NCI-H526 treated with DMSO at 0.1 percent for 48 hours (cell line): ENCODE measurements at regions not wholly inside any gene's neighbourhood (a gene's known extent, or its start where the extent isn't known, plus 50 kb on each side); places are given as distances from the start of the nearest gene placed in this dataset.

Experiments used
- DNase-seq: peaks from one replicate; lab custom pipeline; 2025; lab: John Stamatoyannopoulos, UW

- no peak for DNase-seq
Observed at GRCh38 chr3:8357859-8358258, 143.8 kb upstream of the LMCD1 start.

GRCh38 chr3:8359133-8359532 is 142.5 kb upstream of the LMCD1 start:
- DNase-seq, result no peak

- DNase-seq, result no peak
Observed at GRCh38 chr3:8363200-8363599, 138.4 kb upstream of the LMCD1 start.

- DNase-seq, result no peak
Observed at GRCh38 chr3:8365541-8365940, 136.1 kb upstream of the LMCD1 start.

- DNase-seq, result no peak
Observed at GRCh38 chr3:8366219-8366810, 135.3 kb upstream of the LMCD1 start.

GRCh38 chr3:8368598-8368997 is 133.0 kb upstream of the LMCD1 start:
- no peak for DNase-seq

GRCh38 chr3:8369638-8370037 is 132.0 kb upstream of the LMCD1 start:
- DNase-seq, result no peak

GRCh38 chr3:8371085-8371551 is 130.5 kb upstream of the LMCD1 start:
- DNase-seq, result no peak

GRCh38 chr3:8371960-8372463 is 129.6 kb upstream of the LMCD1 start:
- DNase-seq, result no peak

GRCh38 chr3:8380904-8381704 is 120.5 kb upstream of the LMCD1 start:
- no peak for DNase-seq

- no peak for DNase-seq
Observed at GRCh38 chr3:8385848-8386620, 115.6 kb upstream of the LMCD1 start.

- DNase-seq, result no peak
Observed at GRCh38 chr3:8387571-8387970, 114.1 kb upstream of the LMCD1 start.

GRCh38 chr3:8399686-8400085 is 101.9 kb upstream of the LMCD1 start:
- DNase-seq, result no peak

- no peak for DNase-seq
Observed at GRCh38 chr3:8400911-8401310, 100.7 kb upstream of the LMCD1 start.

GRCh38 chr3:8403996-8404395 is 97.6 kb upstream of the LMCD1 start:
- DNase-seq, result no peak

GRCh38 chr3:8405144-8405543 is 96.5 kb upstream of the LMCD1 start:
- DNase-seq, result no peak

GRCh38 chr3:8406479-8406878 is 95.1 kb upstream of the LMCD1 start:
- no peak for DNase-seq

GRCh38 chr3:8413337-8413926 is 88.2 kb upstream of the LMCD1 start:
- DNase-seq, result no peak

GRCh38 chr3:8416965-8417364 is 84.7 kb upstream of the LMCD1 start:
- no peak for DNase-seq

- DNase-seq, result no peak
Observed at GRCh38 chr3:8420612-8421011, 81.0 kb upstream of the LMCD1 start.

GRCh38 chr3:8421267-8421666 is 80.4 kb upstream of the LMCD1 start:
- DNase-seq, result no peak

GRCh38 chr3:8421711-8422110 is 79.9 kb upstream of the LMCD1 start:
- no peak for DNase-seq
